Myocyte (in vitro differentiated cells): ENCODE measurements at regions not wholly inside any gene's neighbourhood (a gene's known extent, or its start where the extent isn't known, plus 50 kb on each side); places are given as distances from the start of the nearest gene placed in this dataset.
"Not testable (repeated sequence)": the region's sequence is repeated elsewhere in the genome, so short reads cannot be mapped to it uniquely, and the experiment has no call there.

Source experiments
- DNase-seq: peaks from one replicate; pipeline ENCODE4 v3.0.0-alpha.2; 2012; ENCODE audit warnings: low read depth

GRCh38 chrY:7588176-7588575 lies 676.6 kb upstream of the AMELY start:
- DNase-seq, result not testable (repeated sequence)

GRCh38 chrY:7562541-7562940 lies 651.0 kb upstream of the AMELY start:
- no peak for DNase-seq

- no peak for DNase-seq
These were observed 646.1 kb upstream of the AMELY start for GRCh38 chrY:7557675-7558074.

GRCh38 chrY:7555006-7555405 lies 643.5 kb upstream of the AMELY start:
- peak; percentile 67 for DNase-seq

GRCh38 chrY:7545060-7545459 lies 633.5 kb upstream of the AMELY start:
- DNase-seq, result no peak

GRCh38 chrY:7544172-7544770 lies 632.7 kb upstream of the AMELY start:
- DNase-seq, result peak; percentile 34

GRCh38 chrY:7543506-7543905 lies 632.0 kb upstream of the AMELY start:
- peak; percentile 51 for DNase-seq

- no peak for DNase-seq
These were observed 630.8 kb upstream of the AMELY start for GRCh38 chrY:7542256-7542858.

- DNase-seq, result no peak
These were observed 617.8 kb upstream of the AMELY start for GRCh38 chrY:7529396-7529795.

GRCh38 chrY:7527568-7527967 lies 616.0 kb upstream of the AMELY start:
- not testable (repeated sequence) for DNase-seq

- no peak for DNase-seq
These were observed 606.8 kb upstream of the AMELY start for GRCh38 chrY:7518387-7518786.

GRCh38 chrY:7516268-7516667 lies 604.7 kb upstream of the AMELY start:
- DNase-seq, result no peak

- DNase-seq, result no peak
These were observed 604.3 kb upstream of the AMELY start for GRCh38 chrY:7515812-7516211.

GRCh38 chrY:7502896-7503295 lies 591.3 kb upstream of the AMELY start:
- peak; percentile 55 for DNase-seq

- peak; percentile 51 for DNase-seq
These were observed 589.7 kb upstream of the AMELY start for GRCh38 chrY:7501236-7501635.

GRCh38 chrY:7496001-7496400 lies 584.4 kb upstream of the AMELY start:
- no peak for DNase-seq

GRCh38 chrY:7484455-7485285 lies 573.1 kb upstream of the AMELY start:
- DNase-seq, result not testable (repeated sequence)

GRCh38 chrY:7471976-7472375 lies 560.4 kb upstream of the AMELY start:
- DNase-seq, result peak; percentile 58

- DNase-seq, result no peak
These were observed 558.5 kb upstream of the AMELY start for GRCh38 chrY:7470037-7470436.

- peak; percentile 61 for DNase-seq
These were observed 557.6 kb upstream of the AMELY start for GRCh38 chrY:7468951-7469745.

- DNase-seq, result peak; percentile 43
These were observed 556.4 kb upstream of the AMELY start for GRCh38 chrY:7467796-7468520.
